Left lung (tissue), 4 donors: ENCODE measurements at regions not wholly inside any gene's neighbourhood (a gene's known extent, or its start where the extent isn't known, plus 50 kb on each side); places are given as distances from the start of the nearest gene placed in this dataset.

ENCODE experiments used
- ATAC-seq: fragments of 200-7000 bp; cut with Tn5 transposase; one replicate; pipeline ENCODE4 v1.9.1; 2020; ENCODE audit warnings: moderate library complexity
- DNase-seq, 4 donors: peaks; one replicate each; pipeline ENCODE4 v3.0.0-alpha.2; 2013 to 2020
- H3K27ac ChIP-seq, 2 donors: fragments of 200-600 bp; sonication (generic) in 1 of 2; one replicate each; pipeline versions ENCODE4 v1.5.0 to v1.8.0; 2020 to 2021
- H3K27me3 ChIP-seq, 2 donors: fragments of 200-600 bp; sonication (generic) in 1 of 2; one replicate each; pipeline versions ENCODE4 v1.5.0 to v1.8.0; 2020 to 2021
- H3K36me3 ChIP-seq, 2 donors: fragments of 200-600 bp; sonication (generic) in 1 of 2; one replicate each; pipeline versions ENCODE4 v1.5.0 to v1.8.0; 2020 to 2021
- H3K4me1 ChIP-seq, 2 donors: fragments of 200-600 bp; one replicate each; pipeline ENCODE4 v1.8.0; 2021
- H3K4me3 ChIP-seq, 2 donors: fragments of 200-600 bp; sonication (generic) in 1 of 2; one replicate each; pipeline versions ENCODE4 v1.5.0 to v1.8.0; 2020 to 2021; ENCODE audit warnings: mild to moderate bottlenecking in 1 of 2
- H3K9me3 ChIP-seq, 2 donors: fragments of 200-600 bp; sonication (generic) in 1 of 2; one replicate each; pipeline versions ENCODE4 v1.5.0 to v1.8.0; 2020 to 2021
- intact Hi-C, 2 donors: fragments of 100-400 bp; cut with DNase I; formaldehyde crosslinking; loops; one replicate each; pipeline versions ENCODE4 v1.11.2 to v1.14.2; 2022
- TF ChIP-seq, protein P1 (sequence below), 2 donors: fragments of 200-600 bp; sonication (generic) in 1 of 2; IDR thresholded peaks; one replicate each; pipeline versions ENCODE4 v1.5.0 to v1.8.0; 2021; ENCODE audit warnings: antibody characterized with exemption in 2 of 2
- donor health status: DM: no; HTN: yes; CAD: no.
- donor health status: DM: no; HTN: no; CAD: no.

DNA sequence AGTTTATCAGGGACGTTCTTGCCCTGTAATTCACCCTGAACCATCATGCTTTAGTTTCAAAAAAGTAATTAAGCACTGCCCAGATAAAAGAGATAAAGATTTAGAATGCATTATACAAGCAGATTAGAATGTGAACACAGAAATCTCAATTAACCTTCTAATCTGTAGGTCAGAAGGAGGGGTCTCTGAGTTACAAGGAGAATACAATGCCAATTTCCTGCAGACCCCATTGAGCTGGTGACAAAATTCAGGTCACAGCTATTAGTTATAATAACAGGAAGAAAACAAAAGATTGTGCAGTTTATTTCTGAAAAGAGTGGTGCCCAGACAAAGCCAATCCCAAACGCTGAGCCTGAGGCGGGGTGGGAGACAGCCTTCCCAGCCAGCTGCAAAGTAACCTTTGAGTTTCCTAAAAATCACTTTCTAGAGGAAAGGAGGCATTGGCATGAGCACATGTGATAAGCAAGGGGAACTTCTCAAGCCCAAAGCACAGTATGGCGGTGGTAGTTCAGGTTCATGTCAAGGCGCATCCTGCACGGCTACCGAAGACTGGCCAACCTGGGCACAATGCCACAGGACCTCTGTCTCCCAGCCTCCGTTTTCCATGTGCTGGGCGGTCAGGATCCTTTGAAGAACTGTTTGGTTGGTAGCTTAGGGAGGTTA, 192.5 kb downstream of the TTLL2 start:
- Histone ChIP-seq H3K27me3 (no peaks in the 10 kb centered on the region), H3K9me3 (no peaks in the 10 kb centered on the region), H3K27ac (no peak overlapping the region), H3K36me3 (no peaks in the 10 kb centered on the region), H3K4me3 (no peak overlapping the region), H3K4me1 (no peaks in the 10 kb centered on the region)
- TF ChIP-seq, protein P1, sequence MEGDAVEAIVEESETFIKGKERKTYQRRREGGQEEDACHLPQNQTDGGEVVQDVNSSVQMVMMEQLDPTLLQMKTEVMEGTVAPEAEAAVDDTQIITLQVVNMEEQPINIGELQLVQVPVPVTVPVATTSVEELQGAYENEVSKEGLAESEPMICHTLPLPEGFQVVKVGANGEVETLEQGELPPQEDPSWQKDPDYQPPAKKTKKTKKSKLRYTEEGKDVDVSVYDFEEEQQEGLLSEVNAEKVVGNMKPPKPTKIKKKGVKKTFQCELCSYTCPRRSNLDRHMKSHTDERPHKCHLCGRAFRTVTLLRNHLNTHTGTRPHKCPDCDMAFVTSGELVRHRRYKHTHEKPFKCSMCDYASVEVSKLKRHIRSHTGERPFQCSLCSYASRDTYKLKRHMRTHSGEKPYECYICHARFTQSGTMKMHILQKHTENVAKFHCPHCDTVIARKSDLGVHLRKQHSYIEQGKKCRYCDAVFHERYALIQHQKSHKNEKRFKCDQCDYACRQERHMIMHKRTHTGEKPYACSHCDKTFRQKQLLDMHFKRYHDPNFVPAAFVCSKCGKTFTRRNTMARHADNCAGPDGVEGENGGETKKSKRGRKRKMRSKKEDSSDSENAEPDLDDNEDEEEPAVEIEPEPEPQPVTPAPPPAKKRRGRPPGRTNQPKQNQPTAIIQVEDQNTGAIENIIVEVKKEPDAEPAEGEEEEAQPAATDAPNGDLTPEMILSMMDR (IDR thresholded peaks at IDR 0.05) = no peak
- ATAC-seq = no peak
- intact Hi-C loops = no loop called here
- DNase-seq = no peak

DNA sequence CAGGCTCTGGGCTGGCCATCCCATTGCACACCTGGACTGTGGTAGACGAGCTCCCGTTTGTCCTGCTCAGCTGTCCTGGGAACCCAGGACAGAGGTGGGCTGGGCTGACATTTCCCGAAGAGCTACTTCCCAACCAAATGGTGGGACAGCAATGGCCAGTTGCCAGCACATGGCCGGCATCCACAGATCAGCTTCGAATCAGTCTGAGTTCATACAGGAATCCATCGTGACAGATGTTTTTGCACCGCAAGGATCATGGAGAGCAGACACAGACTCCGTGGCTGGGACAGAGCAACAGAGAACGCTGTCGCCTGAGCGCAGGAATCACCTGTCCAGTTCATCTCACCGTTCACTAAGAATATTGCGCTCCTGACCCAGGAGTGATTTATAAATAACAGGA, 198.5 kb downstream of the TTLL2 start:
- DNase-seq = no peak

DNA sequence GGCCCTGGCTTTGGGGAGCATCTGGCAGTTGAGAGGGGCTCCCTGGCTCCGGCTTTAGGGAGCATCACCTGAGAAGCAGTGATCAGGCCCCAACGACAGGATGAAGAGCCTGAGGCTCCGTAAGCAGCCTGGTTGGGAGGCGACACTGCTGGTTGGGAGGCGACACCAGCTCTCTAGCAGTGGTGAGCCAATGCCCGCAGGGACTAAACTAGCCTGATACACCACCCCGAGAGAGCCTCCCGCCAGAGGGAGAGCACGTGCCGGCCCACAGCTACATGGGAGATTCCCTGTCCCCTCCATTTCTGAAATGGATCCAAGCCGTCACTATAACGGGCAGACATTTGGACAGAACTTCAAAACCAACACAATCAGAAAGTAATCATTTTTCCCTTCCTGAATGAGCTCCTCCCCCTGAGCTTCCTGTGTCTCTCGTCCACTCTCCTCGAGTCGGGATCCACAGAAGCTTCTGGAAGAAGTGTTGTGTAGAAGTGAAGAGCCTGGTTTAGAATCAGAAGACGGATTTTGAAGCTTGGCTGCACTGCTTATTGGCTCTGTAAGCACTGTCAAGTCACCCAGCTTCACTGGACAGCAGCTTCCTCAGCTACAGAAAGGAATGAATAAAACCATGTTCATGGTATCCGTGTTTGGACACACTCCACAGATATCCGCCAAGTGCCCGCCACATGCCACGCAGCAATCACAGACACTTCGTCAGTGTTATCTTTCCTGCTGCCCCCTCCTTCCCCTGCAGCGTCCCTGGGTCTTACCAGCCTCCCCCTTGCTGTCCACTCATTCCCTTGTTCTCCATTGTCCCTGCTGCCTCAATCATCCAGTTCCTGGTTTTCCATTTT, 199.6 kb downstream of the TTLL2 start:
- ATAC-seq = peak; percentile 15
- H3K4me3 ChIP-seq = no peak overlapping the region
- H3K4me1 ChIP-seq = no peaks in the 10 kb centered on the region
- intact Hi-C loops = no loop called here
- TF ChIP-seq, protein P1 (IDR thresholded peaks at IDR 0.05) = no peak
- H3K27me3 ChIP-seq = no peaks in the 10 kb centered on the region
- H3K27ac ChIP-seq = no peak overlapping the region
- no peaks in the 10 kb centered on the region for H3K36me3 ChIP-seq
- no peaks in the 10 kb centered on the region for H3K9me3 ChIP-seq
- DNase-seq = no peak

More for the DNA sequence above, 198.5 kb downstream of the TTLL2 start:
- H3K36me3 ChIP-seq = no peaks in the 10 kb centered on the region
- TF ChIP-seq, protein P1 (IDR thresholded peaks at IDR 0.05) = no peak
- H3K27ac ChIP-seq = no peak overlapping the region
- no peak for ATAC-seq
- no peak overlapping the region for H3K4me3 ChIP-seq
- intact Hi-C loops = no loop called here
- no peaks in the 10 kb centered on the region for H3K9me3 ChIP-seq
- no peaks in the 10 kb centered on the region for H3K27me3 ChIP-seq
- no peaks in the 10 kb centered on the region for H3K4me1 ChIP-seq

DNA sequence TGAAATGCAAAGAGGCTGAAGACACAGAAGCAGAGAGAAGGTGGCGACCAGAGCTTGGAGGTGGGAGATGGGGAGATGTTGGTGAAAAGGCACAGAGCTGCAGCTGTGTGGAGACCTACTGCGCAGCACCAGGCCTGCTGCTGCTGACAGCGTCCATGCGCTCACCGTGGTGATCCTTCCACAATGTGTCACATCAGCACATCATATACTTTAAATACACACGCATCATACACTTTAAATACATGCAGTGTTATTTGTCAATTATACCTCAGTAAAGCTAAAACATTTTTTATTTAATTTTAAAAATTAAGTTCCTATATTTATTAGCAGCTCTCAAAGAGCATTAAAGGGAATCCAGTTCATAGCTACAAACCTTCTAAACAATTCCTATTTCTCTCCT, 200.9 kb downstream of the TTLL2 start:
- H3K9me3 ChIP-seq = no peaks in the 10 kb centered on the region
- H3K4me1 ChIP-seq = no peaks in the 10 kb centered on the region
- intact Hi-C loops = no loop called here
- DNase-seq = no peak
- TF ChIP-seq, protein P1 (IDR thresholded peaks at IDR 0.05) = no peak
- no peak overlapping the region for H3K27ac ChIP-seq
- no peaks in the 10 kb centered on the region for H3K36me3 ChIP-seq
- H3K4me3 ChIP-seq = no peak overlapping the region
- H3K27me3 ChIP-seq = no peaks in the 10 kb centered on the region
- no peak for ATAC-seq
